ENCODE measurements at regions not wholly inside any gene's neighbourhood (a gene's known extent, or its start where the extent isn't known, plus 50 kb on each side); places are given as distances from the start of the nearest gene placed in this dataset.

- no peak for TF ChIP-seq CTCF (IDR thresholded peaks at IDR 0.05)
- no peak for TF ChIP-seq POLR2A (IDR thresholded peaks at IDR 0.05)
These were observed 208.6 kb upstream of the MGMT start for GRCh38 chr10:129258283-129258923.
